ENCODE measurements at regions not wholly inside any gene's neighbourhood (a gene's known extent, or its start where the extent isn't known, plus 50 kb on each side); places are given as distances from the start of the nearest gene placed in this dataset.
"Not testable (repeated sequence)": the region's sequence is repeated elsewhere in the genome, so short reads cannot be mapped to it uniquely, and the experiment has no call there.

- not testable (repeated sequence) for DNase-seq (ENCODE audit: low read depth)
Measured at GRCh38 chr4:68720723-68721122, 50.3 kb upstream of the UGT2B15 start.

GRCh38 chr4:68724426-68724825 is 54.0 kb upstream of the UGT2B15 start:
- peak; percentile 14 for DNase-seq (ENCODE audit: low read depth)

- no peak for DNase-seq (ENCODE audit: low read depth)
Measured at GRCh38 chr4:68724922-68725321, 54.5 kb upstream of the UGT2B15 start.

GRCh38 chr4:68732653-68733466 is 62.4 kb upstream of the UGT2B15 start:
- no peak for DNase-seq (ENCODE audit: low read depth)

- DNase-seq (ENCODE audit: low read depth) = no peak
Measured at GRCh38 chr4:68734095-68734494, 63.6 kb upstream of the UGT2B15 start.

- DNase-seq (ENCODE audit: low read depth) = no peak
Measured at GRCh38 chr4:68735106-68735505, 64.7 kb upstream of the UGT2B15 start.

- no peak for DNase-seq (ENCODE audit: low read depth)
Measured at GRCh38 chr4:68736813-68737212, 66.4 kb upstream of the UGT2B15 start.

- DNase-seq (ENCODE audit: low read depth) = no peak
Measured at GRCh38 chr4:68738036-68738435, 67.6 kb upstream of the UGT2B15 start.

- no peak for DNase-seq (ENCODE audit: low read depth)
Measured at GRCh38 chr4:68744368-68744767, 71.4 kb upstream of the UGT2B10 start.

GRCh38 chr4:68748181-68748991 is 67.4 kb upstream of the UGT2B10 start:
- no peak for DNase-seq (ENCODE audit: low read depth)

GRCh38 chr4:68750555-68750954 is 65.2 kb upstream of the UGT2B10 start:
- no peak for DNase-seq (ENCODE audit: low read depth)

- no peak for DNase-seq (ENCODE audit: low read depth)
Measured at GRCh38 chr4:68751138-68751537, 64.7 kb upstream of the UGT2B10 start.

GRCh38 chr4:68765876-68766275 is 49.9 kb upstream of the UGT2B10 start:
- no peak for DNase-seq (ENCODE audit: low read depth)
